Thyroid gland (tissue), 4 donors: ENCODE measurements at regions not wholly inside any gene's neighbourhood (a gene's known extent, or its start where the extent isn't known, plus 50 kb on each side); places are given as distances from the start of the nearest gene placed in this dataset.

Source experiments
- CTCF ChIP-seq, 6 experiments: fragments of 200-600 bp in 3 of 6; fragments of 450-650 bp in 3 of 6; sonication (generic) in 3 of 6; IDR thresholded peaks; one replicate each; pipeline ENCODE4 v1.5.1; 2016 to 2019; ENCODE audit warnings: antibody characterized with exemption in 6 of 6, mild to moderate bottlenecking in 2 of 6, inconsistent platforms in 1 of 6, moderate library complexity in 1 of 6
- POLR2A ChIP-seq, 2 donors: fragments of 450-650 bp; IDR thresholded peaks; one replicate each; pipeline ENCODE4 v1.6.1; 2017; ENCODE audit warnings: antibody characterized with exemption in 2 of 2, mild to moderate bottlenecking in 2 of 2, moderate library complexity in 1 of 2

GRCh38 chr11:80872116-80872728 lies 1431.4 kb upstream of the TENM4 start:
- TF ChIP-seq CTCF (IDR thresholded peaks at IDR 0.05) (no peak), POLR2A (IDR thresholded peaks at IDR 0.05) (no peak)
